Subcutaneous abdominal adipose tissue (tissue), 5 donors: ENCODE measurements at regions not wholly inside any gene's neighbourhood (a gene's known extent, or its start where the extent isn't known, plus 50 kb on each side); places are given as distances from the start of the nearest gene placed in this dataset.
A peak's percentile ranks its signal among the peaks of the same experiment; 100 is the strongest.
"Not testable (repeated sequence)": the region's sequence is repeated elsewhere in the genome, so short reads cannot be mapped to it uniquely, and the experiment has no call there.

Source experiments
- H3K27ac ChIP-seq: one replicate; pipeline ENCODE4 v1.7.0; 2013; ENCODE audit warnings: low read depth, mild to moderate bottlenecking, inconsistent platforms, low read length, moderate library complexity
- H3K27me3 ChIP-seq, 5 donors: one replicate each; pipeline ENCODE4 v1.7.0; 2013; ENCODE audit warnings: low read length in 5 of 5, inconsistent platforms in 1 of 5; ENCODE audit not compliant: control insufficient read depth in 5 of 5, insufficient read depth in 4 of 5
- H3K36me3 ChIP-seq, 5 donors: one replicate each; pipeline ENCODE4 v1.7.0; 2013; ENCODE audit warnings: low read length in 5 of 5; ENCODE audit not compliant: control insufficient read depth in 5 of 5, insufficient read depth in 5 of 5
- H3K4me1 ChIP-seq, 5 donors: one replicate each; pipeline ENCODE4 v1.7.0; 2013; ENCODE audit warnings: low read length in 5 of 5, mild to moderate bottlenecking in 3 of 5, moderate library complexity in 1 of 5; ENCODE audit not compliant: control insufficient read depth in 5 of 5, insufficient read depth in 5 of 5
- H3K4me3 ChIP-seq, 5 donors: one replicate each; pipeline ENCODE4 v1.7.0; 2013; ENCODE audit warnings: low read length in 5 of 5, low read depth in 1 of 5
- H3K9ac ChIP-seq, 5 donors: one replicate each; pipeline ENCODE4 v1.7.0; 2013; ENCODE audit warnings: low read length in 5 of 5, mild to moderate bottlenecking in 4 of 5, moderate library complexity in 3 of 5
- H3K9me3 ChIP-seq, 5 donors: one replicate each; pipeline ENCODE4 v1.7.0; 2013; ENCODE audit warnings: low read length in 5 of 5; ENCODE audit not compliant: control insufficient read depth in 5 of 5
- donor health status: healthy.
- donor health status: healthy.
- donor health status: healthy.
- donor health status: healthy.
- donor health status: healthy.

DNA sequence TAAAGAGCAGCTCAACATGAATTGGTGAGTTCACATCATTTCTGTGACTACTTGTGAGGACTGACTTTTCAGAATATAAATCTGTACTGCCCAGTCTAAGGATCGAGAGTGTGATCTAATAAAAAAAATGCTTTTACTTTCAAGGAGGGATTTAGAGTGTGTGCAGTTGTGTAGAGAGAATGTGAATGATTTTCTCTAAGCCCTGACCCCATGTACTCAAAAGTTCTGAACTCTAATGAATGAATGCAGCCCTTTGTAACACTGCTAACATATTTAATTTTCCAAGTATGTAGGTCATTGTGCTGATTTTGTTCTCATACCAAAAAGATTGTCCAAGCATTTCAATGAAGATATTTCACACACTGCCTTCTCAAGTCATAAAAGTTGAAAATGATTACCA lies 92.5 kb upstream of the STOX2 start:
- Histone ChIP-seq H3K9me3 (peaks cover 0 to 2% (median 0%) of the 10 kb centered on the region in 5 donors), H3K9ac (no peak overlapping the region), H3K4me3 (no peak overlapping the region), H3K27me3 (no peaks in the 10 kb centered on the region), H3K27ac (no peak overlapping the region), H3K36me3 (no peaks in the 10 kb centered on the region), H3K4me1 (peaks cover 0 to 6% (median 2%) of the 10 kb centered on the region in 5 donors)

DNA sequence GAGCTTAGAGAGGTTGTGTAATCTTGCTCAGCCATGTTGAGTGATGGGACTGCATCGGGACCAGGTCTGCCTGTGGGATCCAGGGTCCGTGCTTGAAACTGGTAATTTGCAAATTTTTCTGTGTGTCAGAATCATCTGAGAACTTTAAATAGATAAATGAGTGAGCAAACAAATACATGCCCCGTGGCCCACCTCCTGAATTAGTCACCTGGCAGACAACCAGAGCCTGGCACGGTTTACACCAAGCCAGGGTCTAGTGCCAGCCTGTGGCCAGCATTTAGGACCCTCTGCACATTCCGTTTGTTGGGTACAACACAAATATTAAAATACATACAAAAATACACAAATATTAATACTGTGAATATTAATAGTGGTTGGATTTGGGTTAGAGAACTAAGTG lies 90.6 kb upstream of the STOX2 start:
- no peak overlapping the region for H3K27ac ChIP-seq
- no peaks in the 10 kb centered on the region for H3K27me3 ChIP-seq
- H3K36me3 ChIP-seq = no peaks in the 10 kb centered on the region
- no peak overlapping the region for H3K4me3 ChIP-seq
- H3K4me1 ChIP-seq = no peaks in the 10 kb centered on the region
- no peak overlapping the region for H3K9ac ChIP-seq
- H3K9me3 ChIP-seq = peaks cover 0 to 2% (median 0%) of the 10 kb centered on the region in 5 donors

DNA sequence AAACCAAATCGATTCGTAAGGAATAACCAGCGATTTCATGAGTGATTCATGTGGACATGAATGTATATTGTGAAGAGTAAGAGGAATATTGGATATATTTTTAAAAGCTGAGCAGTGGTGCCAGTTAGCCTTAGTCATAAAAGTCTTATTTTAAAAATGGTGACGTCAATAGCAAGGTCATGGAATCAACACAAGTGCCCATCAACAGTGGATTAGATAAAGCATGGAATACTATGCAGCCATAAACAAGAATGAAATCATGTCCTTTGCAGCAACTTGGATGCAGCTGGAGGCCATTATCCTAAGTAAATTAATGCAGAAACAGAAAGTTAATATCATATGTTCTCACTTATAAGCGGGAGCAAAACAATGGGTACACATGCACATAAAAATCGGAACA lies 89.0 kb upstream of the STOX2 start:
- Histone ChIP-seq H3K27ac (no peak overlapping the region), H3K9me3 (peaks cover 0 to 2% (median 0%) of the 10 kb centered on the region in 5 donors), H3K9ac (no peak overlapping the region), H3K36me3 (no peaks in the 10 kb centered on the region), H3K27me3 (no peaks in the 10 kb centered on the region), H3K4me1 (no peaks in the 10 kb centered on the region), H3K4me3 (no peak overlapping the region)

DNA sequence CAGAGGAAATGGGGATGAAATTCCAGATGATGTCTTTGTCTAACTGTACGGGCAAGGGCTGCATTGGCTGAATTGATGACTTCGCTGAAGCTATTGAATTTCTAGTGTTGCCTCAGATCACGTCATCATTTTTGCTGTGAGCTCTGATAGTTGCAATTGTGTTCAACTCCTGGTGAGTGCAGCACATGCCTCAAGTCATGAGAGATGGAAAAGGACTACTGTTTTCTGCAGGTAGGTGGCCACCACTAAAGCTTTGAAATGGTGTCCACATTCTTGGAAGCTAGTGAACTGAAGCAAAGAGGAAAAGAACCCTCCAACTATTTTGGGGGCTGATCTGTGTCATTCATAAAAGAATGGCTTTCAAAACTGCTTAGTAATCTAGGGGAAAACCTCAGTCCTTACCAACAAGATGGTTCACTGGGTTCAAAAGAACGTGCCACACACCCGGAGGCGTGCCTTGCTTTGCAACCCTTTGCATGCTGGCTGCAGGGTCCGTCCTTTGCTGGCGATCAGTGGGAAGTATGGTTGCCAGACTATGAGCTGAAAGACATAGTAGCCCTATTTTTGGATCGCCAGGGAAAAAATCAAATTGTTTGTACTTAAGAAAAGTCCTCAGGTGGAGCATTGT lies 88.1 kb upstream of the STOX2 start:
- no peak overlapping the region for H3K27ac ChIP-seq
- no peaks in the 10 kb centered on the region for H3K36me3 ChIP-seq
- H3K27me3 ChIP-seq = no peaks in the 10 kb centered on the region
- H3K9me3 ChIP-seq = peaks cover 0 to 2% (median 0%) of the 10 kb centered on the region in 5 donors
- H3K4me1 ChIP-seq = no peaks in the 10 kb centered on the region
- H3K4me3 ChIP-seq = no peak overlapping the region
- no peak overlapping the region for H3K9ac ChIP-seq

DNA sequence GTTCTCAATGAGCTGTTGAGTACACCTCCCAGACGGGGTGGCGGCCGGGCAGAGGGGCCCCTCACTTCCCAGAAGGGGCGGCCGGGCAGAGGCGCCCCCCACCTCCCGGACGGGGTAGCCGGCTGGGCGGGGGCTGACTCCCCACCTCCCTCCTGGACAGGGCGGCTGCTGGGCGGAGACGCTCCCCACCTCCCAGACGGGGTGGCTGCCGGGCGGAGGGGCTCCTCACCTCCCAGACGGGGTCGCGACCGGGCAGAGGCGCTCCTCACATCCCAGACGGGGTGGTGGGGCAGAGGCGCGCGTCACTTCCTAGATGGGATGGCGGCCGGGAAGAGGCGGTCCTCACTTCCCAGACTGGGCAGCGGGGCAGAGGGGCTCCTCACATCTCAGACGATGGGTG lies 86.5 kb upstream of the STOX2 start:
- H3K36me3 ChIP-seq, H3K9ac ChIP-seq, H3K4me3 ChIP-seq, H3K27ac ChIP-seq, H3K9me3 ChIP-seq, H3K27me3 ChIP-seq, H3K4me1 ChIP-seq: not testable (repeated sequence)

DNA sequence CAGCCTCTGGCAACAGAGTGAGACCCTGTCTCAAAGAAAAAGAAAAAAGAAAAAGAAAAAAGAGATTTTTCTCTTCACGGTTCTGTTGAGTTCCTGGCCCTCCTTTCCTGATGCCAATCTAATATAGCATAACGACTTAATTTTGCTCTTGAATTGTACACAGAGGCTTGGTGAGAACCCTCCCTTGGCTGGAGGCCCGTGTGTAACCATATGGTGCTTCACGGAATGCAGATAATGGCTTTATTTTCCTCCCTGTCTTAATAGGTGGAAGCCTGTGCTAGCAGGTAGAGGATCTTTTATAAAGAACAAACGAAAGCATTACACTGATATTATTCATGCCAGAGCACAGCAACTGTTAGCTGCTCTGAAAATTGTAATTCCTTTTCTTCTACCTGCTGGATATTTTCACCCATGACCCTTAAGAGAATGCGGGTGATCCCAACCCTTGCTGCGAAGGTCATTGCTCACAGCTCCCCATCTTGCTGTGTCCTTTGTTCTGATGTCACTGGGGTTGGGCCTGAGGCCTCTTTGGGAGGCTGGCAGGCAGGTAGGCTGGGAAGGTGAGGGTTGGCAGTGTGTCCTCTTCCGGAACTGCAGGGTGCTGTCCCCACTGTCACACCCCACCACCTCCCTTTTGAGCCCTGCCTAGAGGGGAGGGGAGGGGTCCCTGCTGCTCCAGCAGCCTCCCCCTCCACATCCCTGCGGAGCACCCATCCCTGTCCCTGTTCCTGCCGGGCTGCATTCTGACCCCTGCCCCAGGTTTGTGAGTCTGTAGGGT lies 83.8 kb upstream of the STOX2 start:
- Histone ChIP-seq H3K9me3 (no peaks in the 10 kb centered on the region), H3K36me3 (no peaks in the 10 kb centered on the region), H3K9ac (no peak overlapping the region), H3K4me3 (no peak overlapping the region), H3K27ac (no peak overlapping the region), H3K27me3 (no peaks in the 10 kb centered on the region), H3K4me1 (peaks cover 2 to 8% (median 4%) of the 10 kb centered on the region in 5 donors)

DNA sequence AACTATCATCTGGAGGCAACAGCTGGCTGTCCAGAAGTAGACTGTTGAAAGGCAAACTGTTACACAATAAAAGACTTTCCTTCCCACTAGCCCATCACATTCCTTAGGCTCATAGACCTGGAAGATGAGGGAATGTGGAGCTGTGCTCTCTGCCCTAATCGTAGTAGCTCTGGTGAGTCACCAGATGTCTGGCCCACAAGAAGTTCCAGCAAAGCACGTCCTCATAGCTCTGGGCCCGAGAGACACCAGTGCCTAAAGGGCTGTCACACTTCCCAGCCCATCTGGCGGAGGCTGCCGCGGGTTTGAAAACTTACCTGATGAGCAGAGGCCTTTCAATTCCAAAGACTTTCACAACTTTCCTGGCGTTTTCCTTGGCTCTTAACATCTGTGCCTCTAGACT lies 81.7 kb upstream of the STOX2 start:
- no peaks in the 10 kb centered on the region for H3K27me3 ChIP-seq
- H3K36me3 ChIP-seq = no peaks in the 10 kb centered on the region
- peaks cover 2 to 19% (median 11%) of the 10 kb centered on the region in 5 donors for H3K4me1 ChIP-seq
- no peaks in the 10 kb centered on the region for H3K9me3 ChIP-seq
- no peak overlapping the region for H3K27ac ChIP-seq
- no peak overlapping the region for H3K4me3 ChIP-seq
- no peak overlapping the region for H3K9ac ChIP-seq

- no peak overlapping the region for H3K27ac ChIP-seq
- H3K9me3 ChIP-seq = no peaks in the 10 kb centered on the region
- no peak overlapping the region for H3K9ac ChIP-seq
- H3K4me1 ChIP-seq = peaks cover 2 to 23% (median 12%) of the 10 kb centered on the region in 5 donors
- no peaks in the 10 kb centered on the region for H3K27me3 ChIP-seq
- no peaks in the 10 kb centered on the region for H3K36me3 ChIP-seq
- H3K4me3 ChIP-seq = no peak overlapping the region
Observed at GRCh38 chr4:183825346-183825745, 79.8 kb upstream of the STOX2 start.

GRCh38 chr4:183826461-183826860 lies 78.6 kb upstream of the STOX2 start:
- H3K9me3 ChIP-seq = no peaks in the 10 kb centered on the region
- H3K9ac ChIP-seq = no peak overlapping the region
- no peak overlapping the region for H3K27ac ChIP-seq
- H3K27me3 ChIP-seq = no peaks in the 10 kb centered on the region
- no peaks in the 10 kb centered on the region for H3K36me3 ChIP-seq
- no peak overlapping the region for H3K4me3 ChIP-seq
- H3K4me1 ChIP-seq = peaks cover 2 to 32% (median 18%) of the 10 kb centered on the region in 5 donors

DNA sequence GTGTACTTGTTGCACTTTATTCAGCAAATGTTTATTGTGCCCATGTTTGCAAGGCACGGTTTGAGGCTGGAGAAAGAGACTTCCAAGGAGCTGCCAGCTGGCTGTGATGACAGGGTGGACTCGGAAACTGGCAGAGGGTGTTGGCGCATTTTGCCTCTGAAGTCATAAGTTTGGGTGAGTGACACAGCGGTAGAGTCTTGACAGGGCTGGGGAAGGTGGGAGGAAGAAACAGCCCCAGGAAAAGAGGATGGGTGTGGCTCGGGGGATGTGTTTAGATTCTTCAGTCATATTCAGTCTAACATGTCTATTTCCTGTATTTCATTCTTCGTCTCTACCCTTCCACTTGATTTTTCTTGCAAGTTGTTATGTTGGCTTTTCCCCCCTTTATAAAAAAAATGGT lies 77.0 kb upstream of the STOX2 start:
- Histone ChIP-seq H3K4me3 (no peak overlapping the region), H3K9ac (no peak overlapping the region), H3K9me3 (no peaks in the 10 kb centered on the region), H3K4me1 (peaks cover 2 to 35% (median 22%) of the 10 kb centered on the region in 5 donors), H3K36me3 (no peaks in the 10 kb centered on the region), H3K27ac (peak overlapping the region; percentile 8), H3K27me3 (no peaks in the 10 kb centered on the region)
